ENCODE measurements at regions not wholly inside any gene's neighbourhood (a gene's known extent, or its start where the extent isn't known, plus 50 kb on each side); places are given as distances from the start of the nearest gene placed in this dataset.

- TF ChIP-seq ZNF607 (CRISPR knock-in tag; IDR thresholded peaks at IDR 0.05; ENCODE audit: borderline replicate concordance) (peak; percentile 63; the same call in 1 of the 2 replicates), ZIK1 (CRISPR knock-in tag; IDR thresholded peaks at IDR 0.05; ENCODE audit: borderline replicate concordance, low read depth) (no peak), ZNF230 (CRISPR knock-in tag; IDR thresholded peaks at IDR 0.05) (peak; percentile 56; the same call in 1 of the 2 replicates), SMAD1 (CRISPR knock-in tag; IDR thresholded peaks at IDR 0.05; ENCODE audit: borderline replicate concordance, low read depth) (no peak), SP4 (CRISPR knock-in tag; IDR thresholded peaks at IDR 0.05) (no peak; the same call in 1 of the 2 replicates), ATF6 (CRISPR knock-in tag; conservative IDR thresholded peaks at IDR 0.05) (no peak), ZSCAN30 (CRISPR knock-in tag; IDR thresholded peaks at IDR 0.05) (no peak), ZNF446 (CRISPR knock-in tag; IDR thresholded peaks at IDR 0.05) (0 out of 2 replicates have a peak, but pooled peaks have one; percentile 19), ZBTB25 (CRISPR knock-in tag; IDR thresholded peaks at IDR 0.05) (no peak), ZNF30 (CRISPR knock-in tag; IDR thresholded peaks at IDR 0.05) (no peak), ETS1 (CRISPR knock-in tag; IDR thresholded peaks at IDR 0.05) (no peak), THRA (CRISPR knock-in tag; IDR thresholded peaks at IDR 0.05; ENCODE audit: borderline replicate concordance) (peak; percentile 92; the same call in 1 of the 2 replicates), ZNF17 (CRISPR knock-in tag; IDR thresholded peaks at IDR 0.05) (no peak), ARNTL (CRISPR knock-in tag; IDR thresholded peaks at IDR 0.05) (peak; percentile 53; the same call in 1 of the 2 replicates), SIN3A (IDR thresholded peaks at IDR 0.05; ENCODE audit: borderline replicate concordance, low read depth, low read length) (0 out of 2 replicates have a peak, but pooled peaks have one; percentile 35), TEAD2 (CRISPR knock-in tag; IDR thresholded peaks at IDR 0.05) (no peak), HMGXB4 (CRISPR knock-in tag; IDR thresholded peaks at IDR 0.05; ENCODE audit: borderline replicate concordance in 1 of 2, low read depth in 1 of 2) (peak in 1 of 2 experiments; percentile 46; a peak in 2 of 4 replicates), ZNF766 (CRISPR knock-in tag; IDR thresholded peaks at IDR 0.05; ENCODE audit: borderline replicate concordance) (peak; percentile 65; the same call in 1 of the 2 replicates)
These were observed 142.8 kb downstream of the VEGFA start (continued) for GRCh38 chr6:43912598-43913371.
